AG08396 (cell line): ENCODE measurements at regions not wholly inside any gene's neighbourhood (a gene's known extent, or its start where the extent isn't known, plus 50 kb on each side); places are given as distances from the start of the nearest gene placed in this dataset.

ENCODE experiments used
- DNase-seq: peaks from one replicate; pipeline ENCODE4 v3.0.0; 2012; ENCODE audit warnings: low spot score, mixed read lengths

GRCh38 chr14:104371031-104371430 is 208.5 kb upstream of the C14orf180 start:
- DNase-seq = no peak

GRCh38 chr14:104371917-104372316 is 207.6 kb upstream of the C14orf180 start:
- DNase-seq = no peak

GRCh38 chr14:104372390-104373054 is 207.0 kb upstream of the C14orf180 start:
- no peak for DNase-seq

- no peak for DNase-seq
These were observed 206.3 kb upstream of the C14orf180 start for GRCh38 chr14:104373055-104373854.

GRCh38 chr14:104373855-104374717 is 205.5 kb upstream of the C14orf180 start:
- DNase-seq = no peak

GRCh38 chr14:104374718-104375080 is 204.9 kb upstream of the C14orf180 start:
- no peak for DNase-seq

- DNase-seq = no peak
These were observed 203.9 kb upstream of the C14orf180 start for GRCh38 chr14:104375551-104376201.

- DNase-seq = no peak
These were observed 203.1 kb upstream of the C14orf180 start for GRCh38 chr14:104376202-104377140.

GRCh38 chr14:104377256-104377655 is 202.3 kb upstream of the C14orf180 start:
- DNase-seq = no peak

GRCh38 chr14:104378698-104379113 is 200.9 kb upstream of the C14orf180 start:
- no peak for DNase-seq

GRCh38 chr14:104382361-104383087 is 197.0 kb upstream of the C14orf180 start:
- DNase-seq = no peak

GRCh38 chr14:104383088-104383995 is 196.2 kb upstream of the C14orf180 start:
- no peak for DNase-seq

- no peak for DNase-seq
These were observed 195.4 kb upstream of the C14orf180 start for GRCh38 chr14:104383996-104384775.

GRCh38 chr14:104384776-104385071 is 194.8 kb upstream of the C14orf180 start:
- no peak for DNase-seq

- DNase-seq = no peak
These were observed 194.5 kb upstream of the C14orf180 start for GRCh38 chr14:104385111-104385510.

GRCh38 chr14:104385531-104386101 is 193.9 kb upstream of the C14orf180 start:
- no peak for DNase-seq

GRCh38 chr14:104386151-104386841 is 193.3 kb upstream of the C14orf180 start:
- no peak for DNase-seq
